ENCODE measurements at regions not wholly inside any gene's neighbourhood (a gene's known extent, or its start where the extent isn't known, plus 50 kb on each side); places are given as distances from the start of the nearest gene placed in this dataset.

- TF ChIP-seq EZH2 (IDR thresholded peaks at IDR 0.05; ENCODE audit: insufficient read depth, poor library complexity, severe bottlenecking) (no peak), EZH2phosphoT487 (IDR thresholded peaks at IDR 0.05; ENCODE audit: insufficient read depth, low read depth) (no peak)
- Histone ChIP-seq H3K79me2 (ENCODE audit: insufficient read depth) (no peaks in the 10 kb centered on the region), H3K27me3 (replicated peaks; ENCODE audit: insufficient read depth) (no peaks in the 10 kb centered on the region), H3K9ac (no peak overlapping the region), H3K27ac (no peak overlapping the region), H3K4me1 (ENCODE audit: insufficient read depth) (no peaks in the 10 kb centered on the region), H3K4me3 (no peak overlapping the region), H3K4me2 (ENCODE audit: unreplicated experiment) (no peak overlapping the region), H4K20me1 (ENCODE audit: insufficient read depth) (no peaks in the 10 kb centered on the region), H2AFZ (no peak overlapping the region), H3F3A (ENCODE audit: insufficient read depth) (no peaks in the 10 kb centered on the region), H3K36me3 (ENCODE audit: low read depth) (no peaks in the 10 kb centered on the region), H3K9me3 (ENCODE audit: low read depth) (no peaks in the 10 kb centered on the region), H3K9me2 (ENCODE audit: insufficient read depth) (no peaks in the 10 kb centered on the region)
- in situ Hi-C loops (cut with MboI): no loop called here
- WGBS, 2 experiments (ENCODE audit: low coverage in 1 of 2, low lambda C conversion rate in 2 of 2, missing lambda C conversion rate in 2 of 2): 31 to 46% methylated on average over 9 of the region's 9 CpGs
- DNase-seq: no peak
These were observed 858.5 kb upstream of the PTPRD start for GRCh38 chr9:11471321-11471720.

- no peak for DNase-seq
- TF ChIP-seq EZH2 (IDR thresholded peaks at IDR 0.05; ENCODE audit: insufficient read depth, poor library complexity, severe bottlenecking) (no peak), EZH2phosphoT487 (IDR thresholded peaks at IDR 0.05; ENCODE audit: insufficient read depth, low read depth) (no peak)
These were observed 888.0 kb upstream of the PTPRD start for GRCh38 chr9:11500780-11501179.

DNA sequence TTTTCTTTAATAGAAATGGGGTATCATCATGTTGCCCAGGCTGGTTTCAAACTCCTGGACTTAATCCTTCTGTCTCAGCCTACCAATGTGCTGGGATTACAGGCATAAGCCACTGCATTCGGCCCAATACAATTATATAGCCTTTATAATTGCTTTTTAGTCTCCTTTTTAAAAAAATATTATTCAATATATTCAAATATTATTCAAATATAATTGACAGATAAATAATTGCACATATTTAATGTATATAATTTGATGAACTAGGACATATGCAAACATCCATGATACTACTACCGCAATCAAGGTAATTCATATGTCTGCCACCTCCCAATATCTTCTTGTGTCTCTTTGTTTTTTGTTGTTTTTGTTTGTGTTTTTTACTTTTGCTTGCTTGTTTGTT is 894.2 kb upstream of the PTPRD start:
- H3K9ac ChIP-seq: no peak overlapping the region
- H2AFZ ChIP-seq: no peak overlapping the region
- no peak overlapping the region for H3K4me2 ChIP-seq (ENCODE audit: unreplicated experiment)
- H3K79me2 ChIP-seq (ENCODE audit: insufficient read depth): no peaks in the 10 kb centered on the region
- no peak for DNase-seq
- no peaks in the 10 kb centered on the region for H3K4me1 ChIP-seq (ENCODE audit: insufficient read depth)
- no peak for TF ChIP-seq EZH2phosphoT487 (IDR thresholded peaks at IDR 0.05; ENCODE audit: insufficient read depth, low read depth)
- TF ChIP-seq EZH2 (IDR thresholded peaks at IDR 0.05; ENCODE audit: insufficient read depth, poor library complexity, severe bottlenecking): no peak
- no peaks in the 10 kb centered on the region for H3K27me3 ChIP-seq (replicated peaks; ENCODE audit: insufficient read depth)
- no peak overlapping the region for H3K4me3 ChIP-seq
- no peaks in the 10 kb centered on the region for H3K9me3 ChIP-seq (ENCODE audit: low read depth)
- WGBS, 2 experiments (ENCODE audit: low coverage in 1 of 2, low lambda C conversion rate in 2 of 2, missing lambda C conversion rate in 2 of 2): 20 to 22% methylated on average over 2 of the region's 2 CpGs
- H3F3A ChIP-seq (ENCODE audit: insufficient read depth): no peaks in the 10 kb centered on the region
- no peaks in the 10 kb centered on the region for H3K36me3 ChIP-seq (ENCODE audit: low read depth)
- H3K9me2 ChIP-seq (ENCODE audit: insufficient read depth): no peaks in the 10 kb centered on the region
- H3K27ac ChIP-seq: no peak overlapping the region
- no peaks in the 10 kb centered on the region for H4K20me1 ChIP-seq (ENCODE audit: insufficient read depth)
- in situ Hi-C loops (cut with MboI): no loop called here

More at GRCh38 chr9:11500780-11501179, 888.0 kb upstream of the PTPRD start:
- no peaks in the 10 kb centered on the region for H3K36me3 ChIP-seq (ENCODE audit: low read depth)
- no peaks in the 10 kb centered on the region for H3K79me2 ChIP-seq (ENCODE audit: insufficient read depth)
- in situ Hi-C loops (cut with MboI): no loop called here
- WGBS, 2 experiments (ENCODE audit: low coverage in 1 of 2, low lambda C conversion rate in 2 of 2, missing lambda C conversion rate in 2 of 2): 31 to 34% methylated on average over 9 of the region's 9 CpGs
- no peaks in the 10 kb centered on the region for H3K9me3 ChIP-seq (ENCODE audit: low read depth)
- H3F3A ChIP-seq (ENCODE audit: insufficient read depth): no peaks in the 10 kb centered on the region
- H3K27me3 ChIP-seq (replicated peaks; ENCODE audit: insufficient read depth): no peaks in the 10 kb centered on the region
- no peaks in the 10 kb centered on the region for H3K4me1 ChIP-seq (ENCODE audit: insufficient read depth)
- no peaks in the 10 kb centered on the region for H3K9me2 ChIP-seq (ENCODE audit: insufficient read depth)
- no peaks in the 10 kb centered on the region for H4K20me1 ChIP-seq (ENCODE audit: insufficient read depth)
- H2AFZ ChIP-seq: no peak overlapping the region
- H3K4me2 ChIP-seq (ENCODE audit: unreplicated experiment): no peak overlapping the region
- H3K4me3 ChIP-seq: no peak overlapping the region
- no peak overlapping the region for H3K9ac ChIP-seq
- no peak overlapping the region for H3K27ac ChIP-seq

- H3K27ac ChIP-seq: no peak overlapping the region
- H3K9me2 ChIP-seq (ENCODE audit: insufficient read depth): no peaks in the 10 kb centered on the region
- H3F3A ChIP-seq (ENCODE audit: insufficient read depth): no peaks in the 10 kb centered on the region
- H3K36me3 ChIP-seq (ENCODE audit: low read depth): no peaks in the 10 kb centered on the region
- no peak for DNase-seq
- H3K9ac ChIP-seq: no peak overlapping the region
- in situ Hi-C loops (cut with MboI): no loop called here
- no peak overlapping the region for H3K4me3 ChIP-seq
- no peaks in the 10 kb centered on the region for H4K20me1 ChIP-seq (ENCODE audit: insufficient read depth)
- H3K27me3 ChIP-seq (replicated peaks; ENCODE audit: insufficient read depth): no peaks in the 10 kb centered on the region
- H3K79me2 ChIP-seq (ENCODE audit: insufficient read depth): no peaks in the 10 kb centered on the region
- H3K4me2 ChIP-seq (ENCODE audit: unreplicated experiment): no peak overlapping the region
- H3K4me1 ChIP-seq (ENCODE audit: insufficient read depth): no peaks in the 10 kb centered on the region
- TF ChIP-seq EZH2 (IDR thresholded peaks at IDR 0.05; ENCODE audit: insufficient read depth, poor library complexity, severe bottlenecking) (no peak), EZH2phosphoT487 (IDR thresholded peaks at IDR 0.05; ENCODE audit: insufficient read depth, low read depth) (no peak)
- H3K9me3 ChIP-seq (ENCODE audit: low read depth): no peaks in the 10 kb centered on the region
- no peak overlapping the region for H2AFZ ChIP-seq
These were observed 924.8 kb upstream of the PTPRD start for GRCh38 chr9:11537566-11537965.

DNA sequence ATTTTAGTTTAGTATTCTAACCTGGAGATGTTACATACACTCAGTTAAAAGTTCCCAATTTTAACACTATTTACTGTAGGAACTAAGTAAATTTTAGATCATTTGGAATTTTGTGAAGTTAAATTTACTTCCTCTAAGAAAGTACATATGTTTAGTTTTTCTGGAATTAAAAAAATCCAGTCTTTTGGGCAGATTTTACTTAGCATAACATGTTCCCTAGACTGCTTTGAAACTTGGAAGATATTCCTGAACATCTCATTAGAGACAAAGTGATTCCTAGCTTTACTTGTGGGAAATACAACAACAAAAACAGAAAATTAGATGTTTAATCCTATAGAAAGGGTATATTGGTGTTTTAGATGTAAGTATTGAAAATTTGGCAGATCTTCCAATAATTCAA is 930.0 kb upstream of the PTPRD start:
- Histone ChIP-seq H3K36me3 (ENCODE audit: low read depth) (no peaks in the 10 kb centered on the region), H3K4me1 (ENCODE audit: insufficient read depth) (no peaks in the 10 kb centered on the region), H3K27ac (no peak overlapping the region), H3K79me2 (ENCODE audit: insufficient read depth) (no peaks in the 10 kb centered on the region), H3K27me3 (replicated peaks; ENCODE audit: insufficient read depth) (no peaks in the 10 kb centered on the region), H3K9me3 (ENCODE audit: low read depth) (no peaks in the 10 kb centered on the region), H2AFZ (no peak overlapping the region), H3F3A (ENCODE audit: insufficient read depth) (no peaks in the 10 kb centered on the region), H3K4me3 (no peak overlapping the region), H3K4me2 (ENCODE audit: unreplicated experiment) (no peak overlapping the region), H3K9ac (no peak overlapping the region), H4K20me1 (ENCODE audit: insufficient read depth) (no peaks in the 10 kb centered on the region), H3K9me2 (ENCODE audit: insufficient read depth) (no peaks in the 10 kb centered on the region)
- DNase-seq: no peak
- in situ Hi-C loops (cut with MboI): no loop called here
- no peak for TF ChIP-seq EZH2phosphoT487 (IDR thresholded peaks at IDR 0.05; ENCODE audit: insufficient read depth, low read depth)
- no peak for TF ChIP-seq EZH2 (IDR thresholded peaks at IDR 0.05; ENCODE audit: insufficient read depth, poor library complexity, severe bottlenecking)

Measured in GM23248 (cell line).